Activated effector memory CD4-positive, alpha-beta T cell treated with Interleukin-2 at 50 U/mL for 16 hours (primary cell): ENCODE measurements at regions not wholly inside any gene's neighbourhood (a gene's known extent, or its start where the extent isn't known, plus 50 kb on each side); places are given as distances from the start of the nearest gene placed in this dataset.

ENCODE experiments used
- DNase-seq: peaks from one replicate; pipeline ENCODE4 v3.0.0-alpha.2; 2020

- DNase-seq: no peak
These were observed 57.7 kb upstream of the PPP2R2D start for GRCh38 chr10:131843089-131843595.

GRCh38 chr10:131843881-131844284 lies 56.9 kb upstream of the PPP2R2D start:
- DNase-seq: no peak

GRCh38 chr10:131844529-131845084 lies 56.2 kb upstream of the PPP2R2D start:
- no peak for DNase-seq

- DNase-seq: no peak
These were observed 55.1 kb upstream of the PPP2R2D start for GRCh38 chr10:131845505-131846239.

- no peak for DNase-seq
These were observed 54.3 kb upstream of the PPP2R2D start for GRCh38 chr10:131846240-131847101.

GRCh38 chr10:131847241-131847783 lies 53.5 kb upstream of the PPP2R2D start:
- DNase-seq: no peak

GRCh38 chr10:131848296-131848695 lies 52.5 kb upstream of the PPP2R2D start:
- no peak for DNase-seq

GRCh38 chr10:131848741-131849590 lies 51.8 kb upstream of the PPP2R2D start:
- no peak for DNase-seq

GRCh38 chr10:131849591-131850382 lies 51.0 kb upstream of the PPP2R2D start:
- no peak for DNase-seq

- no peak for DNase-seq
These were observed 50.4 kb upstream of the PPP2R2D start for GRCh38 chr10:131850383-131850870.
